HG03135 (cell line): ENCODE measurements at regions not wholly inside any gene's neighbourhood (a gene's known extent, or its start where the extent isn't known, plus 50 kb on each side); places are given as distances from the start of the nearest gene placed in this dataset.
"Not testable (repeated sequence)": the region's sequence is repeated elsewhere in the genome, so short reads cannot be mapped to it uniquely, and the experiment has no call there.

Source experiments
- ATAC-seq: cut with Tn5 transposase; IDR thresholded peaks from one replicate; pipeline ENCODE4 v1.9.1; 2021; ENCODE audit warnings: mild to moderate bottlenecking, moderate library complexity; ENCODE audit not compliant: unreplicated experiment

DNA sequence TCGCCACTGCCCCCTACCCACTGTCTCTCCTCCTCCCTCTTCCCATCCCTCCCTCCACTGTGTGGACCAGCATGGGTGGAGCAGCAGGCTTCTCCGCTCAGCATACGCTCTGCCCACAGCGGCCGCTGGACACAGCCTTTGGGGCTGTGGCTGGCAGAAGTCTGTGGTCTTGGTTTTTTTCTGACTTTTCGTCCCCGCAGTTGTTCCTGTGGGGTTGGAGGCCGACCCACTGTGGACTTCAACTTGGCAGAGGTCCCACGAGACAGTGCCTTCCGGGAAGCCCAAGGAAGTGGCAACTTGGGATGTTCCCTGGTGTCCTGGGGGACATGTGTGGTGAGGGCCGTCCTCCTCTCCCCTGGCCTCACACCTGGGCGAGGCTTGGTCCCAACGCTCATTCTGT is 162.5 kb upstream of the C1orf174 start:
- no peak for ATAC-seq

DNA sequence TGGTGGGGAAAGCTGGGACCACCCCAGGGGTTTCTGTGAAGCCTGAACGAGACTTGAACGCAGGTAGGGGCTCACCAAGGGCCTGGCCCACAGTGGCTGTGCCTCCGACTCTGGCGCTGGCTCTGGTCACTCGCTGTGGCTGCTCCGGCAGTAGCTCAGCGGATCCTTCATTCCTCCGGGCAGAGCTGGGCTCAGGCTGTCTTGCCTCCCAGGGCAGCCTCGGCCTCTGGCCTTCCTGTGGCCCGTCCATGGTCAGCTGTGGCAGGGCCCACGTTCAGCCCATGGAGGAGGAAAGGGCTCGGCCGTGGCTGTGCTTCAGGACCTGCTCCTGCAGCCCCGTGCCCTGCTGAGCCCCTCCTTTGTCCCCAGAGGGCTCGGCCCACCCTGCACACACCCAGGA is 162.9 kb upstream of the C1orf174 start:
- ATAC-seq, result no peak

DNA sequence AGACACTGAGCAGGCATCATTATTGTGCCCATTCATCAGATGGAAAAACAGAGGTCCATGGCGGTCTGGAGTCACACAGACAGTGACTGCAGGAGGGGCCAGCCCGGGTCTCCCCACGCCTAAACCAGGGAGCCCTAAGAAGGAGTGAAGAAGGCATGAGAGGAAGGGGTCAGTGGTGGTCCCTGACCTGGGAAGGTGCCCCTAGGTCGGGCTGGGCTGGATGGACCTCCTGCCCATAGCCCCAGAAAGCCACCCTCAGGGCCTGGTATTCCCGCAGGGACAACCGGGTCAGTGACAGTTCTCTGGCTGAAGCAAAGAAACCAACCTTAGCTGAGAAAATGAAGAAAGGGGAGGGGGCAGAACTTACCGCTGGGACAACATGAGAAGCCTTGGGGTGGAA is 163.4 kb upstream of the C1orf174 start:
- no peak for ATAC-seq

- ATAC-seq, result no peak
These were observed 164.2 kb upstream of the C1orf174 start for GRCh38 chr1:4064150-4064889.

- ATAC-seq, result no peak
These were observed 167.0 kb upstream of the C1orf174 start for GRCh38 chr1:4066860-4067599.

DNA sequence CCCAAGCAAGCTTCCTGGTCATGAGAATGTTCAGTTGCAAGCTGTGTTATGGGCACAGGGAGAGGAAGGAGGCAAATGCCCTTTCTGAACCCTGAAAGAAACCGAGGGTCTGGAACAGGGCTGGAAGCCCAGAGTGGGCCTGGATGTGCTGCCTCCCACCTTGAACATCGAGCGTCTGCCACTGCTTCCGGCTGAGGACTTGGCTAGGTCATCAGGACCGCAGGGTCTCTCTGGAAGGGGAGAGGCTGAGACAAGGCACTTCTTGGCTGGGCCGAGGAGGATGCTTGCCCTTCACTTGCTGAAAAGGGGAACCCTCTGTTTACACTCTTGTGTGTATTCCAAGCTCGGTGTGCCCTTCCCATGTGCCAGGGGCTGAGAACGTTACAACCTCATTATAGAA is 168.0 kb upstream of the C1orf174 start:
- no peak for ATAC-seq

GRCh38 chr1:4071653-4072052 is 171.6 kb upstream of the C1orf174 start:
- no peak for ATAC-seq

DNA sequence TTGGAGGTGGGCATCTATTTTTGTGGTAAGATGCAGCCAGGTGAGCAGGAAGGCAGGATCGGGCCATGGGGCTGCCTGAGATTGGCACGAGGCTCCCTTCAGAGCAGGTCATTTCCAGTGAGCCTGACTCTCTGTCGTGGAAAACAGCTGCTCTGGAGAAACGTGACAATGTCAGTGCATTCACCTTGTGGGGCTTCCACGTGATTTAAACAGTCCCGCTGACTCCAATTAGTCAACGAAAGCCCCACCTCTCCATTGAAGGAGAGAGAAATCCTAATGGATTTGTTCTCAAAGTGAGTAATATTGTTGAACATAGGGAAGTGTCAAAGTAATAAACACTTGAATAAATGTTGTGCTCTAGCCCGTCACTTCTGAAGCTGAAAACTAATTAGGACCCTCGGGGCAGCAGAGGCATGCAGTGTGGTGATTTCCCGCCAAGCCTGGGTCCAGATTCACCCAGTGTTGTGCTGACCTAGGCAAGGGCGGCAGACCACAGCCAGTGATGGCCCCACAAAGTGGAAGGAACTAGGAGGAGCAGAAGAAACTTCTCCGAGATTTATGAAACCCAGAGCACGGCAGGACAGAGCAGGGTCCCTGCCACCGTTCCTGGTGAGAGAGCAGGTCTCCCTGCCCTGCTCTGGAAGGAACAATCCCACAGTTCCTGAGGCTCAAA is 172.5 kb upstream of the C1orf174 start:
- ATAC-seq, result no peak

DNA sequence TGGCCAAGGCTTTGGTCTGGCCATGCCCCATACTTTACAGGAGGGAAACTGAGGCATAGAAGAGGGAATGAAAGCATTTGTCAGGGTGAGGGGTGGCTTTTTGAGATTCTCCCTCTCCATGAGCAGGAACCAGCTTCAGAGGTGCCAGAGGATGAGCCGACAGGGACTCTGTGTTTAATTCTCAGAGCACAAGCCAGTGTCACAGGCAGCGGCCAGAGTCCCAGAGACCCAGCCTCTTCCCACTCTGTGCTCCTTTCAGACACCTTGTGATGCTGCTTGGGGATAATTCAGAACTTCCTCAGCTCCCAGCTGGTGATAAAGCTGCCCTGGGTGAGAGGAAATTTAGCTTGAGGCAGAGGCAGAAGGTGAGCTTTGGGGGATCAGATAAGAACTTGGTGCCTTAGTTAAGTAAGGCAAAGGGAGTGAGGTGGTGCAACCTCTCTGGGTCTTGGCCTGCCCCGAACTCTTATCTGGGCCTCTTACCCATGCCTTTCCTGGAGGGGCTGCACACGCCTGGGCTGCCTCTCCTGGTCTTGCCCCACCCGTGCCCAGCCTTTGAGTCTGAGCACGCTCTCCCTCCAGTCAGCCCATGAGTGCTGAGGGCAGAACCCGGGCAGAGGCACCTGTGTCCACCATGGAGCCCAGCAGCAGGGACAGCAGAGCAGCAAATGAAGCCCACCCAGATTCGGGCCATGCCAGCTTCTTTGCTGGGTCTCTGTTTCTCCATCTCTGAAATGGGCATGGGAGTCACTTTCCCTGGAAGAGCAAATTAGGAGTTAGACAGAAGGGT is 175.6 kb upstream of the C1orf174 start:
- ATAC-seq, result no peak

GRCh38 chr1:4076346-4076745 is 176.3 kb upstream of the C1orf174 start:
- ATAC-seq, result no peak

GRCh38 chr1:4078091-4078962 is 178.3 kb upstream of the C1orf174 start:
- not testable (repeated sequence) for ATAC-seq

- no peak for ATAC-seq
These were observed 179.7 kb upstream of the C1orf174 start for GRCh38 chr1:4079815-4080214.

- no peak for ATAC-seq
These were observed 182.0 kb upstream of the C1orf174 start for GRCh38 chr1:4081806-4082711.

DNA sequence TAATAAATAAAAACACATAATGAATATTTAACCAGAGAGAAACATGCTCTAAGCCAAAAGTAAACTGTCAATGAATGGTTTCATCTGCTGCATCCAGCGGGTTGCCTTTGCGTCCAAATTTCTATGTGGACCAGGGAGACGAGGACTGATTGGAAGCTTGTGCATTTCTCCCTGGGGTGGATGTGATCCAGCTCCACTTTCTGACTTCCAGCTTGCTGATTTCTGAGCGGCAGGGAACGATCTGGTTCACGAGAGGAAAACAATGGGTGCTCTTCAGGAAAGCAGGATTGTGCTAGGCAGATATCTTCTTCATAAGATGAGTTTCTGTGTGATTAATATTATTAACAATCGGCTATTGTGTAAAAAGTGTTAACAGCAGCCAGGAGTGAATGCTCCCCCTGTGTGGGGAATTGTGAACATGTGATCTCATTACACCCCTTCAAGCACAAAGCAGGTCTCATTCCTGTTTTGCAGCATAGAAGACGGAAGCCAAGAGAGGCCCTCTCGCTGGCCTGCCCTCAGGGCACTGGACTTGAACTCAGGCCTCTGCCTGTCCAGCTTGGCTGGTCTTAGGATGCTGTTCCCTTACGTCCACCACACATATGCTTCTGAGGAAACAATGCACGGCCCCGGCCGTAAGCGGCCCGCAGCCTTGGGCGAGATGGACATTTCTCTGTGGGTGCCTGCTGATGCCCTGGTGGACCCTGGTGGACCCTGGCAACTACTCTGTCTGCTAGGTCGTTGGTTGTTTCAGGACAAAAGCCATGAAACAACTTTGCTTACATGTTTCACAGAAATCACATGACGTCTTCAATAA is 183.4 kb upstream of the C1orf174 start:
- no peak for ATAC-seq

- ATAC-seq, result no peak
These were observed 184.0 kb upstream of the C1orf174 start for GRCh38 chr1:4084048-4084431.

- ATAC-seq, result no peak
These were observed 184.4 kb upstream of the C1orf174 start for GRCh38 chr1:4084446-4084845.

DNA sequence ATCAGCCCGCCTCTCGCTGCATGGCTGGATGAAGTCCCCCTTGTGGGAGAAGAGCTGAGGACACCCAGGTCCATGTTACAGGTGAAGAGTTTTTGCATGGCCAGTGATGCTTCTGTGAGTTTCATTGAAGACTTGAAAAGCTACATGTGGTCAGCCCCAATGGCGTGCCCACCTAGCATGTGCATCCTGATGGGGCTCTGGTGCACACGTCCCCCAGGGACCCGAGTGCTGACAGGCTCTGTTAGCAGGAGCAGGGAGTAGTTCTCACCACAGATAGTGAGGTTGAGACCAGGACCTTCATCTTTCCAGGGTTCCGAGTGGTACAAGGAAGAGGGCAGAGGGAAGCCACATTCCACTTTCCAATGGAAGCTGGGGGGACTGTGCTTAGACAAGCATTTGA is 184.8 kb upstream of the C1orf174 start:
- no peak for ATAC-seq

DNA sequence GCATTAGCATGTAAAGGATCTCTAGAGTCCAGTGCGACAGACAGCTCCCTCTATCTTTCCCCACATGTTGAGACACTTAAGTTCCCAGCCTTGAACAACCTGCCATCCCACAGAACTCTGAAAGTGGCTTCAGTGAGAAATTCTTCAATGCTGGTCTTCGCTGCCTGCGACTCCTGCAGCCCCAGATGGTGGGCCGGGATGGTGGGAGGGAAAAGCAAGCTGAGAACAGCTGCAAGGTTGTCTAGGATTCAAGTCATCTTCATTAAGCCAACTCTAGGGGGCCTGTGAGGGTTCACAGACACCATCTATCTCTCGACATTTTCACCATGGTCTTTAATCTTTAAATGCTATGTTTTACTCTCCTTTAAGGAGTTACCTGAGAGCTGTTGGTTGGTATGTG is 185.5 kb upstream of the C1orf174 start:
- no peak for ATAC-seq
